Peyer's patch (tissue), 4 donors: ENCODE measurements at regions not wholly inside any gene's neighbourhood (a gene's known extent, or its start where the extent isn't known, plus 50 kb on each side); places are given as distances from the start of the nearest gene placed in this dataset.

ENCODE experiments used
- CTCF ChIP-seq, 6 experiments: fragments of 450-650 bp in 4 of 6; fragments of 200-600 bp in 2 of 6; sonication (generic) in 1 of 6; IDR thresholded peaks; one replicate each; pipeline ENCODE4 v1.5.1; 2017 to 2019; ENCODE audit warnings: antibody characterized with exemption in 6 of 6, mild to moderate bottlenecking in 3 of 6, moderate library complexity in 1 of 6
- POLR2A ChIP-seq, 2 donors: fragments of 450-650 bp; IDR thresholded peaks; one replicate each; pipeline ENCODE4 v1.5.1; 2017; ENCODE audit warnings: antibody characterized with exemption in 2 of 2, mild to moderate bottlenecking in 2 of 2, moderate library complexity in 2 of 2

- no peak for TF ChIP-seq CTCF (IDR thresholded peaks at IDR 0.05)
- TF ChIP-seq POLR2A (IDR thresholded peaks at IDR 0.05), result no peak
These were observed 886.2 kb downstream of the ARAP2 start for GRCh38 chr4:35358001-35358584.
